ENCODE measurements at regions not wholly inside any gene's neighbourhood (a gene's known extent, or its start where the extent isn't known, plus 50 kb on each side); places are given as distances from the start of the nearest gene placed in this dataset.

- ATAC-seq (replicated peaks): no peak
These were observed 264.8 kb upstream of the SPRY2 start for GRCh38 chr13:80605716-80606115.

GRCh38 chr13:80605011-80605410, 264.1 kb upstream of the SPRY2 start:
- H3K36me3 Mint-ChIP-seq (ENCODE audit: low read depth): no peaks in the 10 kb centered on the region
- no peak overlapping the region for H3K27ac Mint-ChIP-seq
- ATAC-seq (replicated peaks): no peak
- H3K9me3 Mint-ChIP-seq: peaks cover 17% of the 10 kb centered on the region
- no peak overlapping the region for H3K4me3 Mint-ChIP-seq
- H3K4me1 Mint-ChIP-seq: no peaks in the 10 kb centered on the region
- no peaks in the 10 kb centered on the region for H3K27me3 Mint-ChIP-seq

More at GRCh38 chr13:80605716-80606115, 264.8 kb upstream of the SPRY2 start:
- H3K27me3 Mint-ChIP-seq: no peaks in the 10 kb centered on the region
- H3K9me3 Mint-ChIP-seq: peaks cover 17% of the 10 kb centered on the region
- no peaks in the 10 kb centered on the region for H3K4me1 Mint-ChIP-seq
- no peak overlapping the region for H3K4me3 Mint-ChIP-seq
- no peaks in the 10 kb centered on the region for H3K36me3 Mint-ChIP-seq (ENCODE audit: low read depth)
- no peak overlapping the region for H3K27ac Mint-ChIP-seq

GRCh38 chr13:80604098-80604497, 263.2 kb upstream of the SPRY2 start:
- Mint-ChIP-seq H3K9me3 (peaks cover 17% of the 10 kb centered on the region), H3K27me3 (no peaks in the 10 kb centered on the region), H3K27ac (no peak overlapping the region), H3K4me1 (no peaks in the 10 kb centered on the region), H3K4me3 (no peak overlapping the region), H3K36me3 (ENCODE audit: low read depth) (no peaks in the 10 kb centered on the region)
- ATAC-seq (replicated peaks): no peak

GRCh38 chr13:80603351-80603750, 262.4 kb upstream of the SPRY2 start:
- ATAC-seq (replicated peaks): no peak
- H3K9me3 Mint-ChIP-seq: peaks cover 16% of the 10 kb centered on the region
- H3K4me3 Mint-ChIP-seq: no peak overlapping the region
- H3K36me3 Mint-ChIP-seq (ENCODE audit: low read depth): no peaks in the 10 kb centered on the region
- no peaks in the 10 kb centered on the region for H3K27me3 Mint-ChIP-seq
- H3K4me1 Mint-ChIP-seq: no peaks in the 10 kb centered on the region
- no peak overlapping the region for H3K27ac Mint-ChIP-seq

GRCh38 chr13:80599765-80600164, 258.8 kb upstream of the SPRY2 start:
- Mint-ChIP-seq H3K4me1 (no peaks in the 10 kb centered on the region), H3K9me3 (peaks cover 18% of the 10 kb centered on the region), H3K27ac (no peak overlapping the region), H3K27me3 (no peaks in the 10 kb centered on the region), H3K36me3 (ENCODE audit: low read depth) (no peaks in the 10 kb centered on the region), H3K4me3 (no peak overlapping the region)
- no peak for ATAC-seq (replicated peaks)

GRCh38 chr13:80598189-80598588, 257.3 kb upstream of the SPRY2 start:
- no peak for ATAC-seq (replicated peaks)
- no peak overlapping the region for H3K4me3 Mint-ChIP-seq

GRCh38 chr13:80591976-80592740, 251.2 kb upstream of the SPRY2 start:
- H3K4me3 Mint-ChIP-seq: no peak overlapping the region
- no peaks in the 10 kb centered on the region for H3K36me3 Mint-ChIP-seq (ENCODE audit: low read depth)
- H3K4me1 Mint-ChIP-seq: no peaks in the 10 kb centered on the region
- no peak overlapping the region for H3K27ac Mint-ChIP-seq
- no peaks in the 10 kb centered on the region for H3K27me3 Mint-ChIP-seq
- peaks cover 12% of the 10 kb centered on the region for H3K9me3 Mint-ChIP-seq
- ATAC-seq (replicated peaks): no peak

More at GRCh38 chr13:80598189-80598588, 257.3 kb upstream of the SPRY2 start:
- H3K27ac Mint-ChIP-seq: no peak overlapping the region
- no peaks in the 10 kb centered on the region for H3K4me1 Mint-ChIP-seq
- H3K9me3 Mint-ChIP-seq: peaks cover 23% of the 10 kb centered on the region
- no peaks in the 10 kb centered on the region for H3K27me3 Mint-ChIP-seq
- no peaks in the 10 kb centered on the region for H3K36me3 Mint-ChIP-seq (ENCODE audit: low read depth)

GRCh38 chr13:80590551-80590950, 249.6 kb upstream of the SPRY2 start:
- Mint-ChIP-seq H3K9me3 (peaks cover 15% of the 10 kb centered on the region), H3K4me3 (no peak overlapping the region), H3K27me3 (no peaks in the 10 kb centered on the region)

GRCh38 chr13:80586356-80586755, 245.4 kb upstream of the SPRY2 start:
- no peaks in the 10 kb centered on the region for H3K27me3 Mint-ChIP-seq
- ATAC-seq (replicated peaks): no peak
- H3K27ac Mint-ChIP-seq: no peak overlapping the region
- H3K36me3 Mint-ChIP-seq (ENCODE audit: low read depth): no peaks in the 10 kb centered on the region
- H3K4me1 Mint-ChIP-seq: no peaks in the 10 kb centered on the region
- peaks cover 18% of the 10 kb centered on the region for H3K9me3 Mint-ChIP-seq
- H3K4me3 Mint-ChIP-seq: no peak overlapping the region

More at GRCh38 chr13:80590551-80590950, 249.6 kb upstream of the SPRY2 start:
- H3K27ac Mint-ChIP-seq: no peak overlapping the region
- no peaks in the 10 kb centered on the region for H3K36me3 Mint-ChIP-seq (ENCODE audit: low read depth)
- ATAC-seq (replicated peaks): no peak
- H3K4me1 Mint-ChIP-seq: no peaks in the 10 kb centered on the region

- Mint-ChIP-seq H3K27me3 (no peaks in the 10 kb centered on the region), H3K4me1 (no peaks in the 10 kb centered on the region), H3K27ac (no peak overlapping the region), H3K9me3 (peaks cover 24% of the 10 kb centered on the region), H3K4me3 (no peak overlapping the region), H3K36me3 (ENCODE audit: low read depth) (no peaks in the 10 kb centered on the region)
- no peak for ATAC-seq (replicated peaks)
These were observed 244.6 kb upstream of the SPRY2 start for GRCh38 chr13:80585531-80585930.

GRCh38 chr13:80584785-80585184, 243.9 kb upstream of the SPRY2 start:
- ATAC-seq (replicated peaks): no peak
- Mint-ChIP-seq H3K27me3 (no peaks in the 10 kb centered on the region), H3K4me3 (no peak overlapping the region), H3K9me3 (peaks cover 26% of the 10 kb centered on the region), H3K27ac (no peak overlapping the region), H3K4me1 (no peaks in the 10 kb centered on the region), H3K36me3 (ENCODE audit: low read depth) (no peaks in the 10 kb centered on the region)

- H3K27ac Mint-ChIP-seq: no peak overlapping the region
- no peak for ATAC-seq (replicated peaks)
- peaks cover 28% of the 10 kb centered on the region for H3K9me3 Mint-ChIP-seq
- H3K27me3 Mint-ChIP-seq: no peaks in the 10 kb centered on the region
- H3K4me3 Mint-ChIP-seq: no peak overlapping the region
- H3K36me3 Mint-ChIP-seq (ENCODE audit: low read depth): no peaks in the 10 kb centered on the region
- no peaks in the 10 kb centered on the region for H3K4me1 Mint-ChIP-seq
These were observed 243.4 kb upstream of the SPRY2 start for GRCh38 chr13:80584306-80584705.

GRCh38 chr13:80577926-80578670, 237.2 kb upstream of the SPRY2 start:
- no peaks in the 10 kb centered on the region for H3K4me1 Mint-ChIP-seq
- H3K36me3 Mint-ChIP-seq (ENCODE audit: low read depth): no peaks in the 10 kb centered on the region
- no peak overlapping the region for H3K4me3 Mint-ChIP-seq
- no peak for ATAC-seq (replicated peaks)
- H3K27me3 Mint-ChIP-seq: no peaks in the 10 kb centered on the region
- peaks cover 34% of the 10 kb centered on the region for H3K9me3 Mint-ChIP-seq
- H3K27ac Mint-ChIP-seq: no peak overlapping the region

- no peak for ATAC-seq (replicated peaks)
- H3K9me3 Mint-ChIP-seq: peaks cover 30% of the 10 kb centered on the region
- no peak overlapping the region for H3K4me3 Mint-ChIP-seq
- H3K27ac Mint-ChIP-seq: no peak overlapping the region
- no peaks in the 10 kb centered on the region for H3K27me3 Mint-ChIP-seq
- H3K36me3 Mint-ChIP-seq (ENCODE audit: low read depth): no peaks in the 10 kb centered on the region
- H3K4me1 Mint-ChIP-seq: no peaks in the 10 kb centered on the region
These were observed 236.4 kb upstream of the SPRY2 start for GRCh38 chr13:80577285-80577684.

All from activated T-helper 17 cell treated with anti-CD3 and anti-CD28 coated beads, Interleukin-2, amount 50 U/mL, for 72 hours (primary cell).